MCF 10A (cell line): ENCODE measurements at regions not wholly inside any gene's neighbourhood (a gene's known extent, or its start where the extent isn't known, plus 50 kb on each side); places are given as distances from the start of the nearest gene placed in this dataset.
"Not testable (repeated sequence)": the region's sequence is repeated elsewhere in the genome, so short reads cannot be mapped to it uniquely, and the experiment has no call there.

ENCODE experiments used
- BruUV-seq: library from RNA; stranded (reverse); fragments of 400-500 nt; replicated peaks from 2 replicates; lab custom pipeline; 2021; lab: Mats Ljungman, UMichigan
- CTCF ChIA-PET: fragments of 300-600 bp; sonication (Branson Sonifier 250); formaldehyde crosslinking; extraction: SDS; loops from one replicate; lab custom pipeline; 2021; ENCODE audit warnings: antibody characterized with exemption, inconsistent platforms; lab: Yijun Ruan, JAX
- POLR2A ChIA-PET: fragments of 300-600, 350-650 bp; sonication (Branson Sonifier 250); formaldehyde crosslinking; extraction: SDS; loops from one replicate; lab custom pipeline; 2020; ENCODE audit warnings: antibody characterized with exemption, inconsistent platforms; lab: Yijun Ruan, JAX
- DNase-seq: peaks from one replicate; pipeline ENCODE4 v3.0.0-alpha.2; 2018; ENCODE audit not compliant: unreplicated experiment
- H3K27ac Mint-ChIP-seq: one replicate; pipeline ENCODE4 v1.8.0; 2022; ENCODE audit warnings: mild to moderate bottlenecking, low read depth, mixed read lengths; ENCODE audit not compliant: unreplicated experiment
- H3K27me3 Mint-ChIP-seq: one replicate; pipeline ENCODE4 v1.8.0; 2022; ENCODE audit warnings: mixed read lengths; ENCODE audit not compliant: insufficient read depth, unreplicated experiment
- H3K36me3 Mint-ChIP-seq: one replicate; pipeline ENCODE4 v1.8.0; 2022; ENCODE audit warnings: mild to moderate bottlenecking, moderate library complexity, mixed read lengths; ENCODE audit not compliant: insufficient read depth, unreplicated experiment
- H3K4me1 Mint-ChIP-seq: one replicate; pipeline ENCODE4 v1.8.0; 2022; ENCODE audit warnings: mixed read lengths; ENCODE audit not compliant: insufficient read depth, unreplicated experiment
- H3K4me3 Mint-ChIP-seq: one replicate; pipeline ENCODE4 v1.8.0; 2022; ENCODE audit warnings: mild to moderate bottlenecking, moderate library complexity, mixed read lengths; ENCODE audit not compliant: unreplicated experiment
- H3K9me3 Mint-ChIP-seq: one replicate; pipeline ENCODE4 v1.8.0; 2022; ENCODE audit warnings: mixed read lengths; ENCODE audit not compliant: unreplicated experiment
- intact Hi-C: fragments of 100-400 bp; cut with micrococcal nuclease; formaldehyde crosslinking; loops from 2 replicates; pipeline ENCODE4 v1.14.1; 2022
- TF ChIP-seq, protein P1 (sequence below): fragments of 200-600 bp; IDR thresholded peaks from one replicate; pipeline ENCODE4 v1.8.0; 2022; ENCODE audit warnings: antibody characterized with exemption, mild to moderate bottlenecking; ENCODE audit not compliant: unreplicated experiment

DNA sequence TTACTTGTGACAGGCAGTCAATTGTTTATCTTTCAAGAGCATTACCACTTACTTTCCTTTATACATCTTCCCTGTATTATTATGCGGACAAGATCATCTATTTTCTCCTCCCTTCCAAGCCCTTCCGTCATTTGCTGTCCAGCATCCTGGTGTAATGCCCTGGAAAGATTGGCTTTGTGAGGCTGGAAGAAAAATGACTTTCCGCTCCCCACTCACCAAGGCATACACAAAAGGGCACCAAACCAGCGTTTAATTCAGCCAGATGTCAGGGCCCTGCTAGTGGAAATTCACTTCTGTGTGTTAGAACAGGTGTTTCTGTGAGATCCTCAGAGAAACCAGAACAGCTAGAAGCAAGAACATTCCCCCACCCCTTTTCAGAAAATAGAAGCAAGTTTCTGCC lies 128.1 kb upstream of the NANOS1 start:
- Mint-ChIP-seq H3K9me3 (no peaks in the 10 kb centered on the region), H3K27me3 (no peaks in the 10 kb centered on the region), H3K36me3 (no peaks in the 10 kb centered on the region), H3K4me1 (no peaks in the 10 kb centered on the region), H3K27ac (no peak overlapping the region), H3K4me3 (no peak overlapping the region)
- no TSS peak for BruUV-seq
- intact Hi-C loops: no loop called here
- TF ChIP-seq, protein P1, sequence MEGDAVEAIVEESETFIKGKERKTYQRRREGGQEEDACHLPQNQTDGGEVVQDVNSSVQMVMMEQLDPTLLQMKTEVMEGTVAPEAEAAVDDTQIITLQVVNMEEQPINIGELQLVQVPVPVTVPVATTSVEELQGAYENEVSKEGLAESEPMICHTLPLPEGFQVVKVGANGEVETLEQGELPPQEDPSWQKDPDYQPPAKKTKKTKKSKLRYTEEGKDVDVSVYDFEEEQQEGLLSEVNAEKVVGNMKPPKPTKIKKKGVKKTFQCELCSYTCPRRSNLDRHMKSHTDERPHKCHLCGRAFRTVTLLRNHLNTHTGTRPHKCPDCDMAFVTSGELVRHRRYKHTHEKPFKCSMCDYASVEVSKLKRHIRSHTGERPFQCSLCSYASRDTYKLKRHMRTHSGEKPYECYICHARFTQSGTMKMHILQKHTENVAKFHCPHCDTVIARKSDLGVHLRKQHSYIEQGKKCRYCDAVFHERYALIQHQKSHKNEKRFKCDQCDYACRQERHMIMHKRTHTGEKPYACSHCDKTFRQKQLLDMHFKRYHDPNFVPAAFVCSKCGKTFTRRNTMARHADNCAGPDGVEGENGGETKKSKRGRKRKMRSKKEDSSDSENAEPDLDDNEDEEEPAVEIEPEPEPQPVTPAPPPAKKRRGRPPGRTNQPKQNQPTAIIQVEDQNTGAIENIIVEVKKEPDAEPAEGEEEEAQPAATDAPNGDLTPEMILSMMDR: no peak
- ChIA-PET CTCF (interaction anchor here (0.8 kb wide), 1 partner anchor 639 kb away, joined by 3 read pairs; no protein-coding TSS in a partner anchor), POLR2A (interaction anchor here (0.6 kb wide), 1 partner anchor 46 kb away, joined by 3 read pairs; no protein-coding TSS in a partner anchor)
- no peak for DNase-seq

GRCh38 chr10:118901906-118902305 lies 127.6 kb upstream of the NANOS1 start:
- intact Hi-C loops: no loop called here
- no peaks in the 10 kb centered on the region for H3K9me3 Mint-ChIP-seq
- no peaks in the 10 kb centered on the region for H3K4me1 Mint-ChIP-seq
- no peak overlapping the region for H3K4me3 Mint-ChIP-seq
- no peaks in the 10 kb centered on the region for H3K27me3 Mint-ChIP-seq
- DNase-seq: no peak
- CTCF ChIA-PET: interaction anchor here (0.8 kb wide), 1 partner anchor 640 kb away, joined by 3 read pairs; no protein-coding TSS in a partner anchor
- TF ChIP-seq, protein P1: no peak
- POLR2A ChIA-PET: interaction anchor here (0.6 kb wide), 1 partner anchor 45 kb away, joined by 3 read pairs; no protein-coding TSS in a partner anchor
- no peaks in the 10 kb centered on the region for H3K36me3 Mint-ChIP-seq
- BruUV-seq: no TSS peak
- no peak overlapping the region for H3K27ac Mint-ChIP-seq

- H3K27me3 Mint-ChIP-seq, DNase-seq, H3K4me1 Mint-ChIP-seq, H3K9me3 Mint-ChIP-seq, CTCF ChIA-PET, H3K27ac Mint-ChIP-seq, BruUV-seq, H3K4me3 Mint-ChIP-seq, H3K36me3 Mint-ChIP-seq, intact Hi-C loops: not testable (repeated sequence)
- POLR2A ChIA-PET: interaction anchor here (0.6 kb wide), 2 partner anchors 36 to 91 kb away, joined by 3 read pairs; no protein-coding TSS in a partner anchor
These were observed 126.9 kb upstream of the NANOS1 start for GRCh38 chr10:118902656-118903055.

DNA sequence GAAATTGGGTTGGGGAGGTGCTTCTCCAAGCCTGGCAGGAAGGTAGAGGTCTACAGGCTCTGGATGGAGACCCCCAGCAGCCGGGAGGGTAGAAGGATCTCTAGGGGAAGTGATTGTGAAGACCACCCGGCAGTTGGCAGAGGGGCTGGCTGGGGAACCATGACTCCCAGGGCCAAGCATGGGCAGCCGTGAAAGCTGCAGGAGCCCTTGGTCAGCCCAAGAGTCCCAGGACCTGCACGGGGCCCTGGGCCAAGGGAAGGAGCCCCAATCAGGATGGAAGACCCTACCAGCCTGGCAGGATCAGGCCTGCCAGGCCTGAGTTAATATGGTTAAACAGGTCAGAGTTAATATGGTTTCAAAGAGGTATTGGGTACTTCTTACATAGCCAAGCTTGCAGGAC lies 126.3 kb upstream of the NANOS1 start:
- H3K4me1 Mint-ChIP-seq: no peaks in the 10 kb centered on the region
- H3K36me3 Mint-ChIP-seq: no peaks in the 10 kb centered on the region
- ChIA-PET POLR2A (interaction anchor here (0.6 kb wide), 2 partner anchors 35 to 91 kb away, joined by 3 read pairs; no protein-coding TSS in a partner anchor), CTCF (no interaction called here)
- H3K4me3 Mint-ChIP-seq: no peak overlapping the region
- no peak overlapping the region for H3K27ac Mint-ChIP-seq
- TF ChIP-seq, protein P1: no peak
- BruUV-seq: no TSS peak
- no peaks in the 10 kb centered on the region for H3K27me3 Mint-ChIP-seq
- no peaks in the 10 kb centered on the region for H3K9me3 Mint-ChIP-seq
- intact Hi-C loops: no loop called here
- DNase-seq: no peak
